Mesothelial cell of epicardium (in vitro differentiated cells): ENCODE measurements at regions not wholly inside any gene's neighbourhood (a gene's known extent, or its start where the extent isn't known, plus 50 kb on each side); places are given as distances from the start of the nearest gene placed in this dataset.

Experiments
- DNase-seq, 2 experiments: peaks; one replicate each; pipeline ENCODE4 v3.0.0; 2021; ENCODE audit warnings: low spot score in 2 of 2; ENCODE audit not compliant: unreplicated experiment in 2 of 2
- H3K27ac Mint-ChIP-seq: 2 replicates; pipeline ENCODE4 v1.8.0; 2021; ENCODE audit warnings: mixed read lengths
- H3K27me3 Mint-ChIP-seq: 2 replicates; pipeline ENCODE4 v1.8.0; 2021; ENCODE audit warnings: low read depth, mixed read lengths
- H3K36me3 Mint-ChIP-seq: 2 replicates; pipeline ENCODE4 v1.8.0; 2021; ENCODE audit warnings: mixed read lengths
- H3K4me1 Mint-ChIP-seq: 2 replicates; pipeline ENCODE4 v1.8.0; 2021; ENCODE audit warnings: mixed read lengths
- H3K4me3 Mint-ChIP-seq: 2 replicates; pipeline ENCODE4 v1.8.0; 2021; ENCODE audit warnings: mild to moderate bottlenecking, moderate library complexity, mixed read lengths
- H3K9me3 Mint-ChIP-seq: 2 replicates; pipeline ENCODE4 v1.8.0; 2021; ENCODE audit warnings: mixed read lengths
- CTCF ChIP-seq: fragments of 200-600 bp; sonication (generic); IDR thresholded peaks from one replicate; pipeline ENCODE4 v1.5.0; 2021; ENCODE audit warnings: antibody characterized with exemption; ENCODE audit not compliant: unreplicated experiment

DNA sequence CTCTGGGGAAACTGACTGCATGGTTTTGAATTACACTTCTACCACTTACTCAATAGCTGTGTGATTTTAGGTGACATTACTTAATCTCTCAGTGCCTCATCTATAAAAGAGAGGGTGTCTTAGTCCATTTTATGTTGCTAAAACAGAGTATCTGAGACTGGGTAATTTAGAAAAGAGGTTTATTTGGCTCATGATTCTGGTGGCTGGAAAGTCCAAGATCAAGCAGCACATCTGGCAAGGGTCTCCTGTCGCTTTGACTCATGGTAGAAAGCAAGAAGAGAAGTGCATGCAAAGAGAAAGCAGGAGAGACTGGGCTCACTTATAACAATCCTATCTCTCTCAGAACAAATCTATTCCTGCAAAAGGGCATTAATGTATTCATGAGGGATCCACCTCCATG, 132.4 kb upstream of the IRX5 start:
- peaks cover 17% of the 10 kb centered on the region for H3K9me3 Mint-ChIP-seq
- no peak for DNase-seq
- no peak overlapping the region for H3K4me3 Mint-ChIP-seq
- no peaks in the 10 kb centered on the region for H3K36me3 Mint-ChIP-seq
- peaks cover 8% of the 10 kb centered on the region for H3K4me1 Mint-ChIP-seq
- no peak overlapping the region for H3K27ac Mint-ChIP-seq
- no peak for TF ChIP-seq CTCF
- H3K27me3 Mint-ChIP-seq = no peaks in the 10 kb centered on the region

GRCh38 chr16:54796211-54796610, 134.5 kb upstream of the IRX5 start:
- no peaks in the 10 kb centered on the region for H3K36me3 Mint-ChIP-seq
- peaks cover 11% of the 10 kb centered on the region for H3K4me1 Mint-ChIP-seq
- H3K27ac Mint-ChIP-seq = no peak overlapping the region
- no peaks in the 10 kb centered on the region for H3K27me3 Mint-ChIP-seq
- no peak for TF ChIP-seq CTCF
- peaks cover 17% of the 10 kb centered on the region for H3K9me3 Mint-ChIP-seq
- DNase-seq = no peak
- H3K4me3 Mint-ChIP-seq = no peak overlapping the region

DNA sequence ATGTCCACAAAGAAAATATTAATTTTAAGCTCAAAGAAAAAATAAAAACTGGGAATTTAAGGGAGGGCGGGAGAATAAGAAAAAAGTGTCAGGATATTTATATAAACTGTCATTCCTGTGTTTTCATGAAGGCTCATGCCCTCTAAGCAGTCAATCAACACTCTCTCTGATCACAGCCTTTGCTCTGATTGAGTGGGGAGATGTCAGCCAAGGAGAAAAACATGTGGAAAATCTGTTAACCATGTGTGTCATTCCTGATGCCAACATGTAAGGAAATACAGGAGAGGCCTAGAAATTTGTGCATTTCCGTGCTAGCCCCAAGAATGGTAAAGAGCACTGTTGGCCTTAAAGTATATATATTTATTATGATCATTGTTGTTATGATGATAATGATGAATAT, 137.9 kb upstream of the IRX5 start:
- Mint-ChIP-seq H3K4me1 (peaks cover 11% of the 10 kb centered on the region), H3K9me3 (peaks cover 2% of the 10 kb centered on the region), H3K27me3 (peaks cover 2% of the 10 kb centered on the region), H3K4me3 (no peak overlapping the region), H3K27ac (no peak overlapping the region), H3K36me3 (no peaks in the 10 kb centered on the region)
- DNase-seq = no peak
- TF ChIP-seq CTCF = no peak

DNA sequence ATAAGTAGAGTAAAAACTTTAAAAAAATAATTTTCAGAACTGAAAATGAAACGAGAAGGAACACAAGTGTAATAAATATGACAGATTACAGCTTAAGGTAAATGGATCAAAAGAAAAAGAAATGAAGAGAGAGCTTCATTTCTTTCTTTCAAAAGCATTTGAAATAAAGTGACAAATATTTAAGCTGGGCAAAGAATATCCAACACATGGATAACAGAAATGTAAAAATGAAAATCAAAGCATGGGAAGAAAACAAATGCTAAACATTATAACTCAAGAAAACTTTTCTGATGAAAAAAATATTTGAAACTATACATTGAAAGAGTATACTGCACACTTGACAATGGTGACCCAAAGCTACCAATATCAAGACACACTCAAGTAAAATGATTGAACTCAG, 143.6 kb upstream of the IRX5 start:
- Mint-ChIP-seq H3K27ac (no peak overlapping the region), H3K27me3 (peaks cover 4% of the 10 kb centered on the region), H3K4me1 (no peaks in the 10 kb centered on the region), H3K36me3 (peaks cover 4% of the 10 kb centered on the region), H3K4me3 (no peak overlapping the region), H3K9me3 (peaks cover 24% of the 10 kb centered on the region)
- no peak for TF ChIP-seq CTCF
- no peak for DNase-seq

- Mint-ChIP-seq H3K9me3 (peaks cover 35% of the 10 kb centered on the region), H3K4me1 (no peaks in the 10 kb centered on the region), H3K27ac (no peak overlapping the region), H3K27me3 (peaks cover 2% of the 10 kb centered on the region), H3K36me3 (peaks cover 5% of the 10 kb centered on the region), H3K4me3 (no peak overlapping the region)
- no peak for TF ChIP-seq CTCF
- DNase-seq = no peak
Observed at GRCh38 chr16:54783980-54784379, 146.7 kb upstream of the IRX5 start.

DNA sequence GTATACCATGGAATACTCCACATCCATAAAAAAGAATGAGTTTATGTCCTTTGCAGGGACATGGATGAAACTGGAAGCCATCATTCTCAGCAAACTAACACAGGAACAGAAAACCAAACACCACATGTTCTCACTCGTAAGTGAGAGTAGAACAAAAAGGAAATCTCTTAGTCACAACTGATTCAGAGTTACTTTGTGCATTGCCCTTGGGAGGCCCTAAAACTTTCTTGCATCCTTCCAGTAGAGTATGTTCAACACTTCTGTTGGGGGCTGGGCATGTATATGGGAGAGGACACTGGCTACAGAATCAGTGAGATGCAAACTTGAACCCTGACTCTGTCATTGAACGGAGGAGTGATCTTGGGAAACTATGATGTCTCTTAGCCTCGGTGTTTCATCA, 147.4 kb upstream of the IRX5 start:
- H3K9me3 Mint-ChIP-seq = peaks cover 35% of the 10 kb centered on the region
- no peak overlapping the region for H3K4me3 Mint-ChIP-seq
- peaks cover 2% of the 10 kb centered on the region for H3K27me3 Mint-ChIP-seq
- no peak overlapping the region for H3K27ac Mint-ChIP-seq
- peaks cover 5% of the 10 kb centered on the region for H3K36me3 Mint-ChIP-seq
- TF ChIP-seq CTCF = no peak
- H3K4me1 Mint-ChIP-seq = no peaks in the 10 kb centered on the region
- no peak for DNase-seq
